H1 (cell line): ENCODE measurements at regions not wholly inside any gene's neighbourhood (a gene's known extent, or its start where the extent isn't known, plus 50 kb on each side); places are given as distances from the start of the nearest gene placed in this dataset.

Experiments used
- CTCF ChIA-PET: fragments of 300-600 bp; sonication (Branson Sonifier 250); formaldehyde crosslinking; loops from one replicate; lab custom pipeline; 2021; ENCODE audit not compliant: partially characterized antibody; lab: Charles Lee
- POLR2A ChIA-PET: fragments of 300-600 bp; sonication (Branson Sonifier 250); formaldehyde crosslinking; loops from one replicate; lab custom pipeline; 2021; ENCODE audit warnings: inconsistent platforms; ENCODE audit not compliant: partially characterized antibody; lab: Charles Lee
- DNase-seq, 2 experiments: peaks; one replicate each; pipeline versions ENCODE4 v3.0.0 to v3.0.0-alpha.2; 2010 to 2022; ENCODE audit warnings: low spot score in 2 of 2, low read depth in 1 of 2, mixed read lengths in 1 of 2
- FAIRE-seq: peaks from 2 replicates; lab custom pipeline; 2011; peaks lifted over from hg19 to GRCh38; lab: Jason Lieb, UNC
- H2AFZ ChIP-seq: 2 replicates; pipeline ENCODE4 v1.8.1; 2012; ENCODE audit warnings: low read length, inconsistent platforms
- H2AK5ac ChIP-seq: 2 replicates; pipeline ENCODE4 v1.6.1; 2013; ENCODE audit warnings: low read depth, low read length
- H2BK120ac ChIP-seq: replicated peaks from 2 replicates; pipeline ENCODE3; 2013; ENCODE audit warnings: low read depth, low read length, inconsistent platforms
- H2BK12ac ChIP-seq: 2 replicates; pipeline ENCODE4 v1.6.1; 2013; ENCODE audit warnings: low read depth, low read length
- H2BK15ac ChIP-seq: 2 replicates; pipeline ENCODE4 v1.6.1; 2013; ENCODE audit warnings: low read length
- H2BK20ac ChIP-seq: 2 replicates; pipeline ENCODE4 v1.6.1; 2013; ENCODE audit warnings: low read length
- H2BK5ac ChIP-seq: 2 replicates; pipeline ENCODE4 v1.6.1; 2013; ENCODE audit warnings: low read depth, low read length
- H3K14ac ChIP-seq: 2 replicates; pipeline ENCODE4 v1.6.1; 2013; ENCODE audit warnings: inconsistent platforms; ENCODE audit not compliant: insufficient read length
- H3K18ac ChIP-seq: 2 replicates; pipeline ENCODE4 v1.6.1; 2013; ENCODE audit warnings: low read length; ENCODE audit errors: extremely low read depth
- H3K23ac ChIP-seq: 2 replicates; pipeline ENCODE4 v1.6.1; 2013; ENCODE audit warnings: inconsistent platforms; ENCODE audit not compliant: insufficient read length
- H3K23me2 ChIP-seq: 2 replicates; pipeline ENCODE4 v1.6.1; 2013; ENCODE audit warnings: low read depth, low read length
- H3K27ac ChIP-seq: 2 replicates; pipeline ENCODE4 v1.6.1; 2011; ENCODE audit warnings: low read depth, low read length, inconsistent platforms
- H3K27me3 ChIP-seq, 4 experiments: replicated peaks in 1 of 4; 1 replicate in 1 of 4; 2 replicates in 3 of 4; pipeline versions ENCODE4 v1.6.1 to v1.8.1; 2011 to 2013; ENCODE audit warnings: low read length in 3 of 4, mild to moderate bottlenecking in 3 of 4, inconsistent platforms in 2 of 4, mixed read lengths in 2 of 4, moderate library complexity in 1 of 4; ENCODE audit not compliant: control insufficient read depth in 3 of 4, insufficient read depth in 3 of 4; ENCODE audit errors: extremely low read depth in 1 of 4
- H3K36me3 ChIP-seq, 4 experiments: 2 replicates each; pipeline versions ENCODE4 v1.6.1 to v1.8.1; 2011 to 2013; ENCODE audit warnings: mild to moderate bottlenecking in 4 of 4, low read length in 3 of 4, moderate library complexity in 2 of 4, control low read depth in 1 of 4, inconsistent platforms in 1 of 4; ENCODE audit not compliant: insufficient read depth in 4 of 4, control insufficient read depth in 2 of 4
- H3K4ac ChIP-seq: replicated peaks from 2 replicates; pipeline ENCODE3; 2013; ENCODE audit warnings: low read length, low read depth, mixed read lengths, inconsistent platforms; ENCODE audit not compliant: insufficient read length
- H3K4me1 ChIP-seq, 4 experiments: replicated peaks in 1 of 4; 1 replicate in 1 of 4; 2 replicates in 3 of 4; pipeline versions ENCODE4 v1.6.1 to v1.8.1; 2011 to 2013; ENCODE audit warnings: low read length in 3 of 4, inconsistent platforms in 2 of 4, mixed read lengths in 1 of 4; ENCODE audit not compliant: insufficient read depth in 4 of 4, control insufficient read depth in 3 of 4
- H3K4me2 ChIP-seq, 2 experiments: 2 replicates each; pipeline versions ENCODE4 v1.6.1 to v1.8.1; 2011 to 2013; ENCODE audit warnings: low read depth in 2 of 2, low read length in 2 of 2, control low read depth in 1 of 2, inconsistent platforms in 1 of 2, mild to moderate bottlenecking in 1 of 2; ENCODE audit not compliant: insufficient read depth in 1 of 2
- H3K4me3 ChIP-seq, 4 experiments: fragments of 200-600, 300-600 bp in 1 of 4; sonication (generic), shearing (Covaris generic), sonication (Bioruptor Twin) in 1 of 4; 2 replicates each; pipeline versions ENCODE4 v1.5.1 to v1.8.1; 2011 to 2016; ENCODE audit warnings: low read length in 4 of 4, low read depth in 3 of 4, control low read depth in 2 of 4, inconsistent platforms in 2 of 4, mild to moderate bottlenecking in 2 of 4, mixed read lengths in 1 of 4, moderate library complexity in 1 of 4; ENCODE audit not compliant: insufficient read depth in 2 of 4; ENCODE audit errors: extremely low read depth in 1 of 4
- H3K56ac ChIP-seq: replicated peaks from 2 replicates; pipeline ENCODE3; 2013; ENCODE audit warnings: low read depth, mild to moderate bottlenecking, mixed read lengths, low read length, inconsistent platforms; ENCODE audit not compliant: insufficient read length
- H3K79me1 ChIP-seq: 2 replicates; pipeline ENCODE4 v1.6.1; 2013; ENCODE audit warnings: low read depth, low read length, control low read depth
- H3K79me2 ChIP-seq, 2 experiments: 2 replicates each; pipeline versions ENCODE4 v1.6.1 to v1.8.1; 2012 to 2013; ENCODE audit warnings: low read length in 2 of 2, mild to moderate bottlenecking in 2 of 2, inconsistent platforms in 1 of 2; ENCODE audit not compliant: insufficient read depth in 2 of 2, control insufficient read depth in 1 of 2
- H3K9ac ChIP-seq, 4 experiments: replicated peaks in 1 of 4; 1 replicate in 1 of 4; 2 replicates in 3 of 4; pipeline versions ENCODE4 v1.6.1 to v1.8.1; 2011 to 2013; ENCODE audit warnings: low read depth in 3 of 4, low read length in 3 of 4, control low read depth in 2 of 4, mild to moderate bottlenecking in 2 of 4, moderate library complexity in 2 of 4, inconsistent platforms in 1 of 4; ENCODE audit errors: extremely low read depth in 1 of 4
- H3K9me3 ChIP-seq, 2 experiments: 2 replicates each; pipeline versions ENCODE4 v1.6.1 to v1.8.1; 2012 to 2013; ENCODE audit warnings: mild to moderate bottlenecking in 2 of 2, moderate library complexity in 2 of 2, control low read depth in 1 of 2, inconsistent platforms in 1 of 2, low read depth in 1 of 2, low read length in 1 of 2, mixed read lengths in 1 of 2; ENCODE audit not compliant: insufficient read depth in 2 of 2
- H4K20me1 ChIP-seq, 2 experiments: replicated peaks in 1 of 2; 2 replicates each; pipeline versions ENCODE3 to v1.8.1; 2011 to 2013; ENCODE audit warnings: inconsistent platforms in 2 of 2, low read length in 2 of 2, mild to moderate bottlenecking in 1 of 2; ENCODE audit not compliant: insufficient read depth in 2 of 2, control insufficient read depth in 1 of 2
- H4K5ac ChIP-seq: 2 replicates; pipeline ENCODE4 v1.6.1; 2013; ENCODE audit warnings: low read length, low read depth, mixed read lengths, inconsistent platforms; ENCODE audit not compliant: insufficient read length
- H4K8ac ChIP-seq: 2 replicates; pipeline ENCODE4 v1.8.0; 2013; ENCODE audit warnings: mild to moderate bottlenecking, moderate library complexity, low read length, inconsistent platforms; ENCODE audit not compliant: insufficient read depth; ENCODE audit errors: extremely low read depth
- H4K91ac ChIP-seq: replicated peaks from 2 replicates; pipeline ENCODE3; 2013; ENCODE audit warnings: low read length, mixed read lengths, inconsistent platforms; ENCODE audit not compliant: insufficient read length
- ASH2L ChIP-seq: fragments of 200-600, 300-600 bp; sonication (generic); IDR thresholded peaks from one replicate; pipeline ENCODE4 v1.7.1; 2017; ENCODE audit warnings: low read length
- BCL11A ChIP-seq, 2 experiments: IDR thresholded peaks; one replicate each; pipeline ENCODE4 v1.6.1; 2011; ENCODE audit warnings: low read depth in 2 of 2, low read length in 2 of 2, mild to moderate bottlenecking in 2 of 2
- CHD2 ChIP-seq: IDR thresholded peaks from 2 replicates; pipeline ENCODE4 v1.6.1; 2012; ENCODE audit warnings: low read length, improper control_type of control experiment
- GTF2F1 ChIP-seq: IDR thresholded peaks from 2 replicates; pipeline ENCODE4 v1.6.1; 2012; ENCODE audit warnings: low read depth, low read length, improper control_type of control experiment, borderline replicate concordance
- KDM4A ChIP-seq: IDR thresholded peaks from one replicate; pipeline ENCODE4 v1.7.1; 2012; ENCODE audit warnings: low read depth, mild to moderate bottlenecking, moderate library complexity, low read length, inconsistent platforms; ENCODE audit not compliant: severe bottlenecking
- KDM5A ChIP-seq: fragments of 200-600 bp; IDR thresholded peaks from 2 replicates; pipeline ENCODE4 v1.7.1; 2012; ENCODE audit warnings: mild to moderate bottlenecking, low read length, inconsistent platforms, mixed read lengths
- MAX ChIP-seq: IDR thresholded peaks from 2 replicates; pipeline ENCODE4 v1.6.1; 2012; ENCODE audit warnings: inconsistent platforms
- RAD21 ChIP-seq, 2 experiments: IDR thresholded peaks in 1 of 2; conservative IDR thresholded peaks in 1 of 2; 2 replicates each; pipeline ENCODE4 v1.6.1; 2011; ENCODE audit warnings: low read depth in 2 of 2, low read length in 2 of 2, improper control_type of control experiment in 1 of 2, inconsistent platforms in 1 of 2, mild to moderate bottlenecking in 1 of 2, moderate library complexity in 1 of 2
- SIN3A ChIP-seq, 2 experiments: IDR thresholded peaks in 1 of 2; conservative IDR thresholded peaks in 1 of 2; 2 replicates each; pipeline ENCODE4 v1.6.1; 2011 to 2012; ENCODE audit warnings: low read length in 2 of 2, improper control_type of control experiment in 1 of 2, low read depth in 1 of 2, mild to moderate bottlenecking in 1 of 2
- SP2 ChIP-seq: IDR thresholded peaks from 2 replicates; pipeline ENCODE4 v1.6.1; 2012; ENCODE audit warnings: mild to moderate bottlenecking, low read length, inconsistent platforms
- SRF ChIP-seq: IDR thresholded peaks from 2 replicates; pipeline ENCODE4 v1.6.1; 2011; ENCODE audit warnings: mild to moderate bottlenecking, low read depth, low read length, moderate library complexity
- ZNF274 ChIP-seq: IDR thresholded peaks from 2 replicates; pipeline ENCODE4 v1.7.0; 2012; ENCODE audit warnings: low read length, borderline replicate concordance; ENCODE audit errors: extremely low read depth
- WGBS, 2 experiments: shearing (Covaris generic) in 1 of 2; methylation state at CpG; one replicate each; pipeline versions ENCODE4 v1.1.6 to v1.1.7; 2013 to 2015; ENCODE audit warnings: low lambda C conversion rate in 2 of 2, mixed read lengths in 2 of 2, inconsistent platforms in 1 of 2, low coverage in 1 of 2, missing lambda C conversion rate in 1 of 2; ENCODE audit not compliant: insufficient replicate concordance in 2 of 2, insufficient coverage in 1 of 2, insufficient read length in 1 of 2; ENCODE audit errors: extremely low coverage in 1 of 2, missing lambda C conversion rate in 1 of 2; 5-methylcytosine and 5-hydroxymethylcytosine counted together

- Histone ChIP-seq H3K4me2 (no peak overlapping the region), H2BK5ac (peak overlapping the region; percentile 79), H2BK12ac (peak overlapping the region; percentile 96; the same call in 1 of the 2 replicates), H3K18ac (peak overlapping the region; percentile 65; the same call in 1 of the 2 replicates), H3K27me3 (no peaks in the 10 kb centered on the region; a peak in 2 of 7 replicates), H2BK120ac (peak overlapping the region; percentile 81), H2BK20ac (peak overlapping the region; percentile 10), H3K79me1 (no peaks in the 10 kb centered on the region), H4K5ac (no peak overlapping the region), H2AK5ac (peak overlapping the region; percentile 97), H2BK15ac (peak overlapping the region; percentile 98), H3K4me3 (no peak overlapping the region), H3K36me3 (no peaks in the 10 kb centered on the region), H3K9ac (no peak overlapping the region), H3K27ac (no peak overlapping the region), H4K20me1 (no peaks in the 10 kb centered on the region), H3K23me2 (peaks cover 3% of the 10 kb centered on the region; the same call in 1 of the 2 replicates), H3K4me1 (peaks cover 6 to 28% (median 18%) of the 10 kb centered on the region in 4 experiments), H2AFZ (no peak overlapping the region), H3K4ac (peak overlapping the region; percentile 83), H3K23ac (no peak overlapping the region), H3K14ac (no peak overlapping the region), H3K56ac (no peak overlapping the region), H3K9me3 (no peaks in the 10 kb centered on the region), H4K91ac (peak overlapping the region; percentile 98), H3K79me2 (no peaks in the 10 kb centered on the region), H4K8ac (no peak overlapping the region)
- 85% methylated on average over 13 of the region's 13 CpGs; no CpG with 5 or more reads in 1 of the 2 experiments for WGBS, 2 experiments
- CTCF ChIA-PET, result no interaction called here
- POLR2A ChIA-PET, result no interaction called here
- DNase-seq (no peak), FAIRE-seq (no peak)
- TF ChIP-seq SRF, result no peak
- TF ChIP-seq SIN3A (conservative IDR thresholded peaks at IDR 0.05 in 1 of 2, IDR thresholded peaks at IDR 0.05 in 1 of 2; ENCODE audit: low read depth in 1 of 2, low read length in 2 of 2), result no peak
- TF ChIP-seq SP2, result no peak
- TF ChIP-seq ASH2L, result no peak
- TF ChIP-seq GTF2F1, result no peak
- TF ChIP-seq BCL11A (IDR thresholded peaks at IDR 0.05; ENCODE audit: low read depth in 2 of 2, low read length in 2 of 2), result no peak
- TF ChIP-seq KDM5A, result no peak
- TF ChIP-seq ZNF274, result no peak
- no peak for TF ChIP-seq KDM4A
- no peak for TF ChIP-seq MAX
- no peak for TF ChIP-seq RAD21 (IDR thresholded peaks at IDR 0.05 in 1 of 2, conservative IDR thresholded peaks at IDR 0.05 in 1 of 2; ENCODE audit: low read depth in 2 of 2, low read length in 2 of 2)
- no peak for TF ChIP-seq CHD2
Observed at GRCh38 chr10:131653554-131654470, 247.0 kb upstream of the PPP2R2D start.
